H9 (cell line): ENCODE measurements at regions not wholly inside any gene's neighbourhood (a gene's known extent, or its start where the extent isn't known, plus 50 kb on each side); places are given as distances from the start of the nearest gene placed in this dataset.

Source experiments
- DNase-seq: peaks from one replicate; pipeline ENCODE4 v3.0.0-alpha.2; 2017
- H2AFZ ChIP-seq: one replicate; pipeline ENCODE4 v1.6.1; 2013; ENCODE audit warnings: mild to moderate bottlenecking, low read length, control low read depth, moderate library complexity
- H2AK5ac ChIP-seq: 2 replicates; pipeline ENCODE4 v1.6.1; 2013; ENCODE audit warnings: low read length, control low read depth, mixed read lengths; ENCODE audit not compliant: insufficient read length
- H2BK120ac ChIP-seq: one replicate; pipeline ENCODE4 v1.6.1; 2013; ENCODE audit warnings: low read depth, mild to moderate bottlenecking, low read length, control low read depth, inconsistent platforms; ENCODE audit not compliant: poor library complexity, severe bottlenecking
- H2BK12ac ChIP-seq: 2 replicates; pipeline ENCODE4 v1.6.1; 2013; ENCODE audit warnings: low read length, control low read depth, mixed read lengths, low read depth; ENCODE audit not compliant: insufficient read length
- H2BK15ac ChIP-seq: 2 replicates; pipeline ENCODE4 v1.6.1; 2013; ENCODE audit warnings: low read depth, low read length, control low read depth
- H2BK20ac ChIP-seq: one replicate; pipeline ENCODE4 v1.6.1; 2013; ENCODE audit warnings: low read depth, mild to moderate bottlenecking, low read length, control low read depth, inconsistent platforms; ENCODE audit not compliant: poor library complexity, severe bottlenecking
- H2BK5ac ChIP-seq: 2 replicates; pipeline ENCODE4 v1.6.1; 2013; ENCODE audit warnings: low read length, control low read depth, mixed read lengths; ENCODE audit not compliant: insufficient read length
- H3K14ac ChIP-seq: 2 replicates; pipeline ENCODE4 v1.6.1; 2013; ENCODE audit warnings: low read length, control low read depth; ENCODE audit not compliant: insufficient read depth
- H3K18ac ChIP-seq: 2 replicates; pipeline ENCODE4 v1.6.1; 2013; ENCODE audit warnings: low read depth, mild to moderate bottlenecking, mixed read lengths, low read length, control low read depth; ENCODE audit not compliant: insufficient read length
- H3K23ac ChIP-seq: 2 replicates; pipeline ENCODE4 v1.6.1; 2013; ENCODE audit warnings: low read length, control low read depth, mixed read lengths, low read depth; ENCODE audit not compliant: insufficient read length
- H3K23me2 ChIP-seq: 2 replicates; pipeline ENCODE4 v1.6.1; 2013; ENCODE audit warnings: low read depth, mild to moderate bottlenecking, mixed read lengths, low read length, control low read depth; ENCODE audit not compliant: insufficient read length, poor library complexity, severe bottlenecking
- H3K27ac ChIP-seq: 2 replicates; pipeline ENCODE4 v1.5.1; 2013; ENCODE audit warnings: low read length, control low read depth, mixed read lengths, low read depth; ENCODE audit not compliant: insufficient read length
- H3K27me3 ChIP-seq: 2 replicates; pipeline ENCODE4 v1.6.1; 2013; ENCODE audit warnings: low read length, control low read depth, inconsistent platforms; ENCODE audit not compliant: insufficient read depth
- H3K4ac ChIP-seq: 2 replicates; pipeline ENCODE4 v1.6.1; 2013; ENCODE audit warnings: low read depth, mild to moderate bottlenecking, control low read depth, inconsistent platforms, low read length, moderate library complexity
- H3K4me1 ChIP-seq: 2 replicates; pipeline ENCODE4 v1.6.1; 2013; ENCODE audit warnings: low read length, control low read depth, inconsistent platforms; ENCODE audit not compliant: insufficient read depth
- H3K4me2 ChIP-seq: 2 replicates; pipeline ENCODE4 v1.6.1; 2013; ENCODE audit warnings: low read length, control low read depth, mixed read lengths; ENCODE audit not compliant: insufficient read length, insufficient read depth
- H3K56ac ChIP-seq: 2 replicates; pipeline ENCODE4 v1.6.1; 2013; ENCODE audit warnings: low read depth, mild to moderate bottlenecking, mixed read lengths, low read length, control low read depth; ENCODE audit not compliant: insufficient read length
- H3K79me1 ChIP-seq: 2 replicates; pipeline ENCODE4 v1.6.1; 2013; ENCODE audit warnings: low read depth, mild to moderate bottlenecking, moderate library complexity, low read length, control low read depth, inconsistent platforms; ENCODE audit not compliant: insufficient read depth, poor library complexity, severe bottlenecking
- H3K79me2 ChIP-seq: 2 replicates; pipeline ENCODE4 v1.6.1; 2013; ENCODE audit warnings: low read length, control low read depth, inconsistent platforms; ENCODE audit not compliant: insufficient read depth
- H3K9ac ChIP-seq: 2 replicates; pipeline ENCODE4 v1.6.1; 2013; ENCODE audit warnings: low read length, control low read depth, mixed read lengths; ENCODE audit not compliant: insufficient read length; ENCODE audit errors: extremely low read depth
- H3K9me3 ChIP-seq: one replicate; pipeline ENCODE4 v1.6.1; 2013; ENCODE audit warnings: low read depth, low read length, inconsistent platforms; ENCODE audit not compliant: control insufficient read depth
- H3T11ph ChIP-seq: one replicate; pipeline ENCODE4 v1.6.1; 2013; ENCODE audit warnings: mild to moderate bottlenecking, low read length, control low read depth, inconsistent platforms
- H4K20me1 ChIP-seq: one replicate; pipeline ENCODE4 v1.6.1; 2013; ENCODE audit not compliant: control insufficient read depth, insufficient read length, insufficient read depth
- H4K5ac ChIP-seq: 2 replicates; pipeline ENCODE4 v1.6.1; 2013; ENCODE audit warnings: low read depth, mild to moderate bottlenecking, mixed read lengths, low read length, control low read depth; ENCODE audit not compliant: insufficient read length
- H4K8ac ChIP-seq: replicated peaks from 2 replicates; pipeline ENCODE4 v1.6.1; 2013; ENCODE audit warnings: low read length, control low read depth, mixed read lengths, low read depth; ENCODE audit not compliant: insufficient read length
- H4K91ac ChIP-seq: 2 replicates; pipeline ENCODE4 v1.6.1; 2013; ENCODE audit warnings: low read depth, mild to moderate bottlenecking, moderate library complexity, mixed read lengths, low read length, control low read depth; ENCODE audit not compliant: insufficient read length
- H3K27ac Mint-ChIP-seq, 3 experiments: 2 replicates in 2 of 3; 3 replicates in 1 of 3; pipeline ENCODE4 v1.8.0; 2020 to 2021; ENCODE audit warnings: mixed read lengths in 3 of 3, mild to moderate bottlenecking in 1 of 3, moderate library complexity in 1 of 3
- H3K27me3 Mint-ChIP-seq: 2 replicates; pipeline ENCODE4 v1.8.0; 2021; ENCODE audit warnings: low read depth, mild to moderate bottlenecking, moderate library complexity, mixed read lengths
- H3K36me3 Mint-ChIP-seq, 3 experiments: 2 replicates in 2 of 3; 3 replicates in 1 of 3; pipeline ENCODE4 v1.8.0; 2020 to 2021; ENCODE audit warnings: low read depth in 3 of 3, mixed read lengths in 3 of 3; ENCODE audit not compliant: insufficient read depth in 1 of 3
- H3K4me1 Mint-ChIP-seq, 2 experiments: 2 replicates each; pipeline ENCODE4 v1.8.0; 2020; ENCODE audit warnings: mixed read lengths in 2 of 2
- H3K4me3 Mint-ChIP-seq, 2 experiments: 2 replicates in 1 of 2; 3 replicates in 1 of 2; pipeline ENCODE4 v1.8.0; 2020 to 2021; ENCODE audit warnings: mild to moderate bottlenecking in 2 of 2, mixed read lengths in 2 of 2, moderate library complexity in 1 of 2
- H3K9me3 Mint-ChIP-seq, 2 experiments: 2 replicates in 1 of 2; 3 replicates in 1 of 2; pipeline ENCODE4 v1.8.0; 2020; ENCODE audit warnings: mild to moderate bottlenecking in 2 of 2, mixed read lengths in 2 of 2, moderate library complexity in 1 of 2
- CTCF ChIP-seq: fragments of 200-600 bp; sonication (generic); conservative IDR thresholded peaks from 3 replicates; pipeline ENCODE4 v1.8.0; 2021; ENCODE audit warnings: antibody characterized with exemption, mild to moderate bottlenecking
- WGBS: extraction: QIAGEN DNeasy Blood & Tissue Kit; methylation state at CpG from one replicate; pipeline ENCODE4 v1.1.7; 2013; ENCODE audit warnings: missing lambda C conversion rate, low lambda C conversion rate, mixed read lengths; ENCODE audit not compliant: insufficient read length; ENCODE audit errors: extremely low coverage; 5-methylcytosine and 5-hydroxymethylcytosine counted together

- Mint-ChIP-seq H3K9me3 (no peaks in the 10 kb centered on the region), H3K27me3 (no peaks in the 10 kb centered on the region), H3K4me1 (peaks cover 13 to 17% of the 10 kb centered on the region in 2 experiments), H3K36me3 (no peaks in the 10 kb centered on the region), H3K4me3 (no peak overlapping the region), H3K27ac (no peak overlapping the region)
- H4K5ac ChIP-seq: no peak overlapping the region
- no peak overlapping the region for H2BK20ac ChIP-seq
- H3K18ac ChIP-seq: no peak overlapping the region
- H3K4ac ChIP-seq: no peak overlapping the region
- no peaks in the 10 kb centered on the region for H4K20me1 ChIP-seq
- no peak overlapping the region for H3K27ac ChIP-seq
- no peaks in the 10 kb centered on the region for H3K79me2 ChIP-seq
- no peak overlapping the region for H3K14ac ChIP-seq
- H3K23ac ChIP-seq: no peak overlapping the region
- H3K4me2 ChIP-seq: no peak overlapping the region
- no peak overlapping the region for H4K8ac ChIP-seq
- no peak overlapping the region for H3T11ph ChIP-seq
- H2AK5ac ChIP-seq: no peak overlapping the region
- H2BK12ac ChIP-seq: no peak overlapping the region
- no peaks in the 10 kb centered on the region for H3K9me3 ChIP-seq
- H3K9ac ChIP-seq: no peak overlapping the region
- no peak overlapping the region for H2BK120ac ChIP-seq
- H3K4me1 ChIP-seq: peaks cover 7% of the 10 kb centered on the region
- H2AFZ ChIP-seq: no peak overlapping the region
- no peaks in the 10 kb centered on the region for H3K27me3 ChIP-seq
- DNase-seq: no peak
- H3K79me1 ChIP-seq: no peaks in the 10 kb centered on the region
- H2BK15ac ChIP-seq: no peak overlapping the region
- H3K23me2 ChIP-seq: no peaks in the 10 kb centered on the region
- H2BK5ac ChIP-seq: no peak overlapping the region
- no CpG with 5 or more reads among the region's 2 CpGs for WGBS
- no peak overlapping the region for H3K56ac ChIP-seq
- TF ChIP-seq CTCF: no peak
- H4K91ac ChIP-seq: no peak overlapping the region
These were observed 181.2 kb upstream of the POU3F2 start for GRCh38 chr6:98653179-98653578.
